Activated naive CD8-positive, alpha-beta T cell treated with anti-CD3 and anti-CD28 coated beads, Interleukin-2, amount 10 ng/mL, durations not matched to agents 7 days and 5 days (primary cell): ENCODE measurements at regions not wholly inside any gene's neighbourhood (a gene's known extent, or its start where the extent isn't known, plus 50 kb on each side); places are given as distances from the start of the nearest gene placed in this dataset.
"Not testable (repeated sequence)": the region's sequence is repeated elsewhere in the genome, so short reads cannot be mapped to it uniquely, and the experiment has no call there.

Experiments used
- ATAC-seq: fragments of 150-1000 bp; cut with Tn5 transposase; one replicate; pipeline ENCODE4 v1.10.0; 2021; ENCODE audit warnings: low read depth, moderate library complexity
- POLR2A ChIA-PET: fragments of 350-600 bp; sonication (Branson Sonifier 250); formaldehyde crosslinking; loops from one replicate; lab custom pipeline; 2021; ENCODE audit warnings: antibody characterized with exemption; lab: Charles Lee
- DNase-seq: peaks from one replicate; pipeline ENCODE4 v3.0.0; 2021
- H3K27ac Mint-ChIP-seq: one replicate; pipeline ENCODE4 v1.8.0; 2022; ENCODE audit warnings: mild to moderate bottlenecking, mixed read lengths
- H3K27me3 Mint-ChIP-seq: one replicate; pipeline ENCODE4 v1.8.0; 2022; ENCODE audit warnings: mild to moderate bottlenecking, moderate library complexity, mixed read lengths
- H3K36me3 Mint-ChIP-seq: one replicate; pipeline ENCODE4 v1.8.0; 2021; ENCODE audit warnings: mild to moderate bottlenecking, mixed read lengths
- H3K4me1 Mint-ChIP-seq: one replicate; pipeline ENCODE4 v1.8.0; 2021; ENCODE audit warnings: mixed read lengths
- H3K4me3 Mint-ChIP-seq: one replicate; pipeline ENCODE4 v1.8.0; 2022; ENCODE audit warnings: mild to moderate bottlenecking, moderate library complexity, mixed read lengths
- H3K9me3 Mint-ChIP-seq: one replicate; pipeline ENCODE4 v1.8.0; 2021; ENCODE audit warnings: mixed read lengths

DNA sequence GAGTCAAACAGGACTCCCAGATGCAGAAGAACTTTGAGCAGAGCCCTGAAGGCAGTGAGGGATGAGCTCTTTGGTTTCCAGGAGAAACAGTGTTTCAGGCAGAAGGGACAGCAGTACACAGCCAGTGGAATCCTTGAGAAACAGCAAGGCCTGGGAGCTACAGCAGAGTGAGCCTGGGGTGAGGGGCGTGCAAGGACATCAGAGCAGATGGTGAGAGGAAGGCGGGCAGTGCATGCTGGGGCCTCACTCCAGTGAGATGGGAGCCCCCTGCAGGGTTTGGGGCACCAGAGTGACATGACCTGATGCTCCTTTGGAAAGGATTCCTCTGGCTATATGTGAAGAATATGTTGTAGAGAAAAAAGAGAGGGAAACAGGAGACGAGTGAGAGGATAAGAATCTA is 98.1 kb upstream of the EGFL6 start:
- Mint-ChIP-seq H3K27ac (no peak overlapping the region), H3K36me3 (no peaks in the 10 kb centered on the region), H3K4me1 (peaks cover 19% of the 10 kb centered on the region), H3K4me3 (no peak overlapping the region), H3K9me3 (no peaks in the 10 kb centered on the region), H3K27me3 (no peaks in the 10 kb centered on the region)
- no peak for DNase-seq
- POLR2A ChIA-PET = no interaction called here
- ATAC-seq = no peak

DNA sequence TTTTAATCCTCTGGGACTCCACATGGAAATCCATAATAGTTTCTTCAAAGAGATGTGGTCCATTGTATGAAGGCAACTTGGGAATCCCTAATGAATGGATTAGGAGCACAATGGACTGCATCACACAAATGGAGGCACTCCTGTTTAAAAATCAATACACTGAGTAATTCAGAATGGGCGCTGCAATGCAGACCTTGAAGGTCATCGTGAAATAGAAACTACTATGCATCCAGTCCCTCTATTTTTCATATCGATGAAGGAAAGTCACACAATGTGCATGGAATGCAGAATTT is 98.8 kb upstream of the EGFL6 start:
- DNase-seq (no peak), ATAC-seq (no peak)
- Mint-ChIP-seq H3K4me3 (no peak overlapping the region), H3K4me1 (peaks cover 19% of the 10 kb centered on the region), H3K27ac (no peak overlapping the region), H3K9me3 (no peaks in the 10 kb centered on the region), H3K36me3 (no peaks in the 10 kb centered on the region), H3K27me3 (no peaks in the 10 kb centered on the region)
- POLR2A ChIA-PET = interaction anchor here (0.7 kb wide), 1 partner anchor 100 kb away, joined by 4 read pairs; no protein-coding TSS in a partner anchor

DNA sequence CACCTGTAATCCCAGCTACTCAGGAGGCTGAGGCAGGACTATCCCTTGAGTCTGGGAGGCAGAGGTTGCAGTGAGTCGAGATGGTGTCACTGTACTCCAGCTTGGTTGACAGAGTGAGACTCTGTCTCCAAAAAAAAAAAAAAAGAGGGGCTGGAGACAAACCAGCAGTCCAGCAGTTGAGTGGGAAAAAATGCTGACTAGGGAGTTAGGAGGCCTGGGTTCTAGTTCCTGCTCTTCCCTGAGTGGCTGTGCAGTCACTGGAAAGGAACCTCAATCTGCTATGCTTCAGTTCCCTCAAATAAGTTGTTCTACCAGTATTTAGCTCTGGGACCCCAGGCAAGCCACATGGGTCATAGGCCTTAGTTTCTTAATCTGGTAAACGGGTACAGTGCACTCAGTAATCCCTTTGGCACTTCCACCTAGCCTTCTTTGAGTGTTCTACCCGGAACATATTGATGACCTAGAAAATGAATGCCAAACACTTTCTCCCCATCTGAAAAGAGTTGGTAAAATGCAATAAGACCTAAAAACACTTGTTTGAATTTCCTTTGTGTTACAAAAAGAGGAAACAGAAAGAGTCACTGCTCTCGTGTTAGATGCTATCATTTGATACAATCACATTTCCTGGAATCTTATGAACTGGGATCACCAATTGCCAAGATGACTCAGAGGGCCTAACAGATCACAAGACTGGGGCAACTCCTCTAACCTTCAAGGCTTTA is 99.3 kb upstream of the EGFL6 start:
- Mint-ChIP-seq H3K36me3 (no peaks in the 10 kb centered on the region), H3K4me3 (no peak overlapping the region), H3K27ac (no peak overlapping the region)

GRCh38 chrX:13468096-13468495 is 101.3 kb upstream of the EGFL6 start:
- Mint-ChIP-seq H3K9me3 (peaks cover 3% of the 10 kb centered on the region), H3K4me1 (peaks cover 7% of the 10 kb centered on the region), H3K4me3 (no peak overlapping the region), H3K27ac (no peak overlapping the region), H3K27me3 (no peaks in the 10 kb centered on the region), H3K36me3 (no peaks in the 10 kb centered on the region)
- ATAC-seq (no peak), DNase-seq (no peak)
- POLR2A ChIA-PET = no interaction called here

More for the DNA sequence above, 99.3 kb upstream of the EGFL6 start:
- POLR2A ChIA-PET = interaction anchor here (0.7 kb wide), 1 partner anchor 100 kb away, joined by 4 read pairs; no protein-coding TSS in a partner anchor
- ATAC-seq (no peak), DNase-seq (no peak)
- no peaks in the 10 kb centered on the region for H3K27me3 Mint-ChIP-seq
- H3K9me3 Mint-ChIP-seq = no peaks in the 10 kb centered on the region
- H3K4me1 Mint-ChIP-seq = peaks cover 19% of the 10 kb centered on the region

- H3K9me3 Mint-ChIP-seq = peaks cover 7% of the 10 kb centered on the region
Measured at GRCh38 chrX:13467243-13467642, 102.2 kb upstream of the EGFL6 start.

DNA sequence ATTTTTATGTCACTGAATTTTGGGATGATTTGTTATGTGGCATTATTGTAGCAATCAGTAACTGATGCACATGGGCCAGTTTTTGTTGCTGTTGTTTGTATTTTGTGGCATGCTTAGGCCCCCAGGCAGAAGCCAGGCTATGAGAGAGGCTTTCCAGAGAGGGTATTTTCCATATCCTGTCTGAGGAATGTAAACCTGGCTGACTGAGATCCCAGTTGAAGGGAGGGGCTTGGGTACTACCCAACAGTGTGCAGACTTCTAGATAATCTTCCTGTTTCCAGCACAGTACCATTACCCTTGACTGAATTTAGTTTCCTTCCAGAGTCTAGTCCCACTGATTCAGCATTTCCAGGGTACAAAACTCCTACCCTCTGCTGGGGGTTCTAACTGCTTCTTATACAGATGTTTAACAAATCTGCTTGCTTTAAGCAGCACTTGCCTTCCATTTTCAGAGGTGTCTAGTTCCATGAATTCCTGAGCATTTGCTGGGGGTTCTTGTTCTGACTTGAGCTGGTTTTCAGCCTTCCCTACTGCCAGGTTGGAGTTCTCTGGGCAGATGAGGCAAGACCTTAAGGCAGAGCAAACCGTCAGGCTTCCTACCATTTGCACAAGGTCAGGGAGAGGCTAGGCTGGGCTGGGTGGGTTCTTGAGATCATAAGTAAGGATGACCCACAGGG is 104.7 kb upstream of the EGFL6 start:
- H3K27ac Mint-ChIP-seq = no peak overlapping the region
- ATAC-seq = no peak
- H3K9me3 Mint-ChIP-seq = peaks cover 7% of the 10 kb centered on the region
- no peak for DNase-seq
- H3K4me1 Mint-ChIP-seq = no peaks in the 10 kb centered on the region
- H3K4me3 Mint-ChIP-seq = no peak overlapping the region
- POLR2A ChIA-PET = no interaction called here
- no peaks in the 10 kb centered on the region for H3K27me3 Mint-ChIP-seq
- H3K36me3 Mint-ChIP-seq = no peaks in the 10 kb centered on the region

More at GRCh38 chrX:13467243-13467642, 102.2 kb upstream of the EGFL6 start:
- Mint-ChIP-seq H3K36me3 (no peaks in the 10 kb centered on the region), H3K4me3 (no peak overlapping the region), H3K27me3 (no peaks in the 10 kb centered on the region), H3K27ac (no peak overlapping the region), H3K4me1 (peaks cover 5% of the 10 kb centered on the region)
- POLR2A ChIA-PET = no interaction called here
- ATAC-seq = no peak
- no peak for DNase-seq

DNA sequence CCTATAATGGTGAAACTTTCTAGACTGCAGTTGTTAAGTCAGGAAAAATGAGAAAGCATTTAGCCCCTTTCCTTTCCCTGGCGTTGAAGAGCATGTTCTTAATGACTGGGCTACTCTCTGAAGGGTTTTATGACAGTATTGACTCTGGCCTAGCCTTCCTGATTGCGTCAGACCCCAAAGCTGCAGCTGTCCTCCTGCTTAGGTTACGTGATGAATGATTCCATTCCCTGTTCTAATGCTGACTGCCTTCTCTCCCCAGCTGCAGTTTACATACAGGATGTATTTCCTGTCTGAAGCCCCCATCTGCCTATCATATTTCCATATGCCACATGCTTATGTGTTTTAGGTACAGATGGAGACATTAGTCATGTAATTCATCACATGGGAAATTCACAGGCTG is 105.8 kb upstream of the EGFL6 start:
- Mint-ChIP-seq H3K9me3 (peaks cover 7% of the 10 kb centered on the region), H3K27me3 (no peaks in the 10 kb centered on the region), H3K4me3 (no peak overlapping the region), H3K36me3 (no peaks in the 10 kb centered on the region), H3K27ac (no peak overlapping the region), H3K4me1 (no peaks in the 10 kb centered on the region)
- ATAC-seq = no peak
- DNase-seq = no peak
- POLR2A ChIA-PET = no interaction called here

DNA sequence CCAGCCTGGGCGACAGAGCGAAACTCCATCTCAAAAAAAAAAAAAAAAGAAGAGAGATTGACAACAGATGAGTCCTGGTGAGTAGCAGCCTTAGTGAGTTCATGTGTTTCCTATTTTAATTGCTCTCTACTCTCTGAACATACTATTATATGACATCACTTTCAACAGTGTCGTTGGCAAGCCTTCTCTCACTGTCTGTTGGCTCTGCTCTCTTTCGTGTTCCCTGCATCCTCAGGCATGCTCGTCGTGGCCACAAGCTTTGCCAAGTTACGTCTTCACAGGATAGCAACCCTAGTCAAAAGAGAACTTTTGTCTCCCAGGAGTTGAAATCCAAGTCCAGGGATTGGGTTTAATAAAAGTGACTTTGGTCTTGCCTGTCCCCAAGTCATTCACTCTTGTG is 117.1 kb upstream of the EGFL6 start:
- POLR2A ChIA-PET = no interaction called here
- DNase-seq (no peak), ATAC-seq (no peak)
- H3K4me3 Mint-ChIP-seq = no peak overlapping the region
- no peaks in the 10 kb centered on the region for H3K9me3 Mint-ChIP-seq
- peaks cover 3% of the 10 kb centered on the region for H3K27me3 Mint-ChIP-seq
- H3K27ac Mint-ChIP-seq = no peak overlapping the region
- no peaks in the 10 kb centered on the region for H3K36me3 Mint-ChIP-seq
- no peaks in the 10 kb centered on the region for H3K4me1 Mint-ChIP-seq

DNA sequence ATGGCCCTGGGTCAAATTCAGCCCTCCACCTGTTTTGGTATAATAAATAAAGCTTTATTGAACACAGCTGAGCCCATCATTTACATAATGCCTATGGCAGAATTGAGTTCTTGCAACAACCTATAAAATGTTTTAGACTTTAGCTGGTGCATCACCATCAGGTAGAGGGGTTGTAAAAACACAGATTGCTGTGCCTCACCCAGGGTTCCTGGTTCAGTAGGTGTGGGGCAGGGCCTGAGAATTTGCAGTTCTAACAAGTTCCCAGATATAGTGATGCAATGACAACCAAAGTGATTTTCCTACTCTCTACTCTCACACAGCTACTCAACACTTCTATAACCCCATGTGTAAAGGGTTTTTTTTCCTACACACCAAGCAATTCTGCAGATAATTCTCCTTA is 120.0 kb upstream of the EGFL6 start:
- POLR2A ChIA-PET = no interaction called here
- no peak for ATAC-seq
- peaks cover 2% of the 10 kb centered on the region for H3K9me3 Mint-ChIP-seq
- no peak overlapping the region for H3K27ac Mint-ChIP-seq
- no peaks in the 10 kb centered on the region for H3K36me3 Mint-ChIP-seq
- peaks cover 3% of the 10 kb centered on the region for H3K27me3 Mint-ChIP-seq
- no peak for DNase-seq
- no peaks in the 10 kb centered on the region for H3K4me1 Mint-ChIP-seq
- no peak overlapping the region for H3K4me3 Mint-ChIP-seq

DNA sequence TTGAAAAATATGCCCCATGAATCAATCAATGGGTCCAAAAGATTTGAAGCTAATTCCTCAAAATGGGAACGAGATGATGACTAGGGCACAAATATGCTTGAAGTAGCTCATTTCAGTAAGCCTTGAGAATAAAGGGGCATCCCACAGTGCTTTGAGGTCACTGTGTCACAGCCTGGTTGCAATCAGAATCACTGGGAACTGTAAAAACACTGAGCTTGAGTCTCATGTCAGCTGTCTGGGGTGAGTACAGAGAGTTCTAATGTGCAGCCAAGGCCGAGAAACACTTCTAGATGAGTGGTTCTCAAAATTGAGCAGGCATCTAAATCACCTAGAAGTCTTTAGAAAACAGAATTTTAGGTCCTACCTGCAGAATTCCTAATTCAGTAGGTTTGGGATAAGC is 120.5 kb upstream of the EGFL6 start:
- H3K36me3 Mint-ChIP-seq = no peaks in the 10 kb centered on the region
- no peak for ATAC-seq
- no peak for DNase-seq
- H3K27ac Mint-ChIP-seq = no peak overlapping the region
- H3K4me1 Mint-ChIP-seq = no peaks in the 10 kb centered on the region
- no peak overlapping the region for H3K4me3 Mint-ChIP-seq
- peaks cover 2% of the 10 kb centered on the region for H3K9me3 Mint-ChIP-seq
- POLR2A ChIA-PET = no interaction called here
- H3K27me3 Mint-ChIP-seq = peaks cover 3% of the 10 kb centered on the region

- H3K36me3 Mint-ChIP-seq, H3K27me3 Mint-ChIP-seq, POLR2A ChIA-PET, H3K4me3 Mint-ChIP-seq, H3K4me1 Mint-ChIP-seq, ATAC-seq, DNase-seq, H3K27ac Mint-ChIP-seq, H3K9me3 Mint-ChIP-seq: not testable (repeated sequence)
Measured at GRCh38 chrX:13441608-13442007, 121.8 kb upstream of the ATXN3L start.

DNA sequence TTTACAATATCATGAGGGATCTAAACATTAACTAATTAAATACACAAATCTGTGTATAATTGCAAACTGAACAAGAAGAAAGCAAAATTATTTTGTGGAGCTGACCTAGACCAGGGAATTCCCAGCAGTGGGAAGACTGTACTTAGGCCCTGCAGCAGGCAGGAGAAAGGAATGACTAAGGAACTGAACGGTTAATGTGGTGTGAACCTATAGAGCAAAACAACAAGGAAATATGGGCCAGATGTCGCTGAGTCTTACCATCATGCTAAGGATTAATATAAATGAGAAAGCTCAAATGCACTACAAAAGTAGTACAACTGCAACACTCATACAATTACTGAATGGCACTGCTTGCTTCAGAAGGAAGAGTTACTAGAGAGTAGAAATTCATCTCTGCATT is 120.3 kb upstream of the ATXN3L start:
- ATAC-seq (no peak), DNase-seq (no peak)
- Mint-ChIP-seq H3K27me3 (no peaks in the 10 kb centered on the region), H3K36me3 (no peaks in the 10 kb centered on the region), H3K4me1 (no peaks in the 10 kb centered on the region), H3K9me3 (peaks cover 2% of the 10 kb centered on the region), H3K27ac (no peak overlapping the region), H3K4me3 (no peak overlapping the region)
- POLR2A ChIA-PET = no interaction called here

DNA sequence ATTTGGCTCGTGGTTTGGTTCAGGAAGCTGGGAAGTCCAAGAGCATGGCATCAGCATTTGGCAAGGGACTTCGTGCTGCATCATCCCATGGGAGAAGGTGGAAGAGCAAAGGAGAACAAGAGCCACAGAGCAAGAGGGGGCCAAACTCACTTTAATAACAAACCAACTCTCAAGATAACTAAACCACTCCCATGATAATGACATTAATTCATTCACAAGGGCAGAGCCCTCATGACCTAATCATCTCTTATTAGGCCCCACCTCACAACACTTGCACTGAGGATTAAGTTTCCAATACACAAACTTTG is 113.4 kb upstream of the ATXN3L start:
- Mint-ChIP-seq H3K4me3 (no peak overlapping the region), H3K36me3 (no peaks in the 10 kb centered on the region), H3K9me3 (peaks cover 2% of the 10 kb centered on the region), H3K4me1 (peaks cover 4% of the 10 kb centered on the region), H3K27me3 (no peaks in the 10 kb centered on the region), H3K27ac (no peak overlapping the region)
- POLR2A ChIA-PET = no interaction called here
- DNase-seq = no peak
- ATAC-seq = no peak

DNA sequence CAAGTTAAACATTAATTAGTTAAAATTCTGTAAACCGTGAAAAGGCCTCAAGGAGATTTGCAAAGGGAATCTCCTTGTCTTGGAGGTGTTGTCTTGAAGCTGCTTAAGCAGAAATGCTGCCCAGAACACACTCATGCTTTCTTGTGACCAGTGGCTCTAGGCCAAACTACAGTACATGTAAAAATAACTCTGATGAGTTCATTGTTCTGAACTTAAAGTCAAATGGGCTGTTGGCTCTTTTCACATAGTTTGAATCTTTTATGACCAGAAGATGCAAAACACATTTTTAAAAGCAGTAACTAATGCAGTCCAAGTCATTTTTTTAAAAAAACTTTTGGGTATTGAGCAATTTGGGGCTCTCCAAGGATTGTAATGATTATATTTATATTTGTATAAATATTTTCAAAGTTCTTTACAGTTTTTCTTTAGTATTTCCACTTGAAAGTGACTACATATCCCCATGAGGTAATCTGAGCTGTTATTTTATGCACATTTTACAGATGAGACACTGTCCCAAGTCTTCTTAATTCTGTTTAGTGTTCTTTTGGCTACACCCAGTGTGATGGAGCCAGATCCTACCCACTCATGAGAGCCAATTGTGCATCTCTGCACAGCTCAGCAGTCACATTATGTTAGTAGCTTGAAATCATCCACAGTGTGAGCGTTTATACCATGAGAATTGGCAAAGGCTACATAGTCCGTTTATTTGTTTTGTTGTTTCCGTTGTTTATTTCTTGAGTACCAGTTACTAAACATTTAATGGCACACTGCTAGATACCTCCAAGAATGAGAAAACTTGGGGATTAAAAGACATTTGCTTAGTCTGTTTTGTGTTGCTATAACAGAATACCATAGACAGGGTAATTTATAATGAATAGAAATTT is 112.8 kb upstream of the ATXN3L start:
- H3K9me3 Mint-ChIP-seq = peaks cover 2% of the 10 kb centered on the region
- POLR2A ChIA-PET = no interaction called here

More for the DNA sequence above, 112.8 kb upstream of the ATXN3L start:
- ATAC-seq (no peak), DNase-seq (no peak)
- Mint-ChIP-seq H3K4me1 (peaks cover 8% of the 10 kb centered on the region), H3K27ac (no peak overlapping the region), H3K27me3 (no peaks in the 10 kb centered on the region), H3K4me3 (no peak overlapping the region), H3K36me3 (no peaks in the 10 kb centered on the region)
